Glomerular endothelial cell (primary cell): ENCODE measurements at regions not wholly inside any gene's neighbourhood (a gene's known extent, or its start where the extent isn't known, plus 50 kb on each side); places are given as distances from the start of the nearest gene placed in this dataset.
A peak's percentile ranks its signal among the peaks of the same experiment; 100 is the strongest.

Experiments used
- DNase-seq: peaks from one replicate; pipeline ENCODE4 v3.0.0-alpha.2; 2011; ENCODE audit warnings: low read depth, low spot score; ENCODE audit errors: extremely low read depth

DNA sequence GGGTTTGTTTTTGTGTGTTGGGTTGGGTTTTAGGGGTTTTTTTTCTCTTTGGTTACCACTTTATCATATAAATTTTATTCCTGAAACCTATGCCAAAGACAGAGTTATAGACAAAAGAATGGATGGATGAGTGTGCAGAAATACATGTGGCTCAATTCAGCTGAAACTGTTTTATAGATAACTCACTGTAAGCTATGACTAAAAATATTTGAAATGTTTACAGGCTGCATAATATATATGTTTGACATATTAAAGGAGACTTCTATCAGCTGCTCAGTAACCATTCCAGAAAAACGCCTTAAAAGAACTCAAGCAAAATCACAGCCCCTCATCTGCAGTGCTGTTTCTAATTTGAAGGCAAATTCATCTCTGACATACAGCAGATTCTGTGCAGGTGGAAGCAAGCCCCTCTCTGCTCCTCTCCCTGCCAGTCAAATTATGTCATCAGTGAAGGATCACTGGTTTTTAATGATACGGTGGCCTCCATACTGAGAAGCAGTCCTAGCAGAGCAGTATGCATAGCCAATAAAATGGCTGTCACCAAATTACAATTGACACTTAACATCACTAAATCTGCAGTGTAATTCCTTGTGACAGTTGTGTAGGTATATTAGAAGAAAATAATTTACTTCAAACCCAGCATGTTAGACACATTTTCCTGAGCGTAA, 301.6 kb downstream of the NR2F1-AS1 start:
- DNase-seq = no peak

DNA sequence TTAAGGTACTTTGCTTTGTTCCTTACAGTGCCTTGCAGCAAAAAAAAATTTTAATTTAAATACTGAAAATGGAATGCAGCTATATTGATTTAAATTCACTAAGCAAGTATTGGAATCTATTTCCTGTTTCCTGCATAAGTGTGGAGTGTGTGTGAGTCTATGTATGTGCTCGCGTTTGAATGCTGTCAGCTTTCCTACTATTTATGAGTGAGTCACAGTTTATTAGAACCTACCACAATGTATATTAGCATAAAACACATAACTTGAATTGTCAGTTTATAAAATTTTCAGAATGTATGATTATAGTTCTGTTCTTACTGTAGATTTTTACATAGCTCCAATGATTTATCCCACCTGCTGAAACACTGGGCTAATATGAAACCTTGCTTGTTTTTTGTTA, 302.1 kb downstream of the NR2F1-AS1 start:
- DNase-seq = no peak

DNA sequence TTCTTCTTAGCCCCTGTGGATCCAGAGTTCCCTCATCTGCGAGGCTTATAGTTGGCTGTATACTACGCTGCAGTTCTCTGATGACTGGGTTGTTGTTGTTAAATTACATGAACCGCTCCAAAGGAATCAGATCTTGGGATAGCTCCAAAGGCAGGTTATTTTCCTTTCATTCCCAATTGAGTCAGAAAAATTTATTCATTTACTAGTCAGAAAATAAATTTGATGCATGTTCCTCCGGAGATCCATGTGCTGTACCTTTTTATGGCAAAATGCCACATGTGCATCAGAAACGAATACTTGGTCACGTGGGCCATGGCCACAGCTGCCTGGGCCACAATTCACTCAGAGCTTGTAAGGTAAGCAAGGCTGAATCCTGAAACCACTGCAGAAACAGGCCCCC, 304.0 kb downstream of the NR2F1-AS1 start:
- no peak for DNase-seq

DNA sequence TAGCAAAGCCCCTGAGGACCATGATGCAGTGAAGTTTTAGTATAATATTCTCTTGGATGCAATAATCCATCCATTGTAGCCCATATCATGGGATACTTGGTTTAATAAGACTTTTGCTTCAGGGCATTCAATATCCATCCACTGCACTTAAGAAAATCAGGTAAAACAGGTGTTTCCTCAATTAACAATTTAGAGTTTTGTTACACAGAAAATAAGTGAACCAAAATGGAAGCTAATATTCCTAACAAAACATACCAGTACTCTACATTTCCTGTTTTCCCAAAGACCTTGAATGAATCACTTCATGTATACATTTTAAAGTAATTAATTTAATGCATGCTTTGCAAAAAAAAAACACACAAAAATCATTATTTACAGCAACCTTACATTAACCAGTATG, 305.6 kb downstream of the NR2F1-AS1 start:
- no peak for DNase-seq

DNA sequence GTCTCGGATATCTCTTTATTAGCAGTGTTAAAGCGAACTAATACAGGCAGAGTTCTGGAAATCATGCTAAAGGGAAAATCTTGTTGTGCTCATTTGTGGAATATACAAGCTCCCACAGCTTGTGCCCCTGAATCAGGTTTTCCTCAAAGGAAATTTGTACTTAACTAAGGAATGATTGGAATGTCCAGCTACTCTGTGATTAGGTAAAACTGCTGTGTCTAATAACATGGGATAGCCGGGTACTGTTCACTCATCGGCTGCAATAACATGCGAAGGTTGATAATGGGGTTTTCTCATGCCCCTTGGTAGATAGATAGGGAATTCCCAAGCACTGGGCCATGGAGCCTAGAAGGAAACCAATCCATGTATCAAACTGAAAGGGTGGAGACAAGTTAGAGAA, 306.7 kb downstream of the NR2F1-AS1 start:
- DNase-seq = peak; percentile 96

DNA sequence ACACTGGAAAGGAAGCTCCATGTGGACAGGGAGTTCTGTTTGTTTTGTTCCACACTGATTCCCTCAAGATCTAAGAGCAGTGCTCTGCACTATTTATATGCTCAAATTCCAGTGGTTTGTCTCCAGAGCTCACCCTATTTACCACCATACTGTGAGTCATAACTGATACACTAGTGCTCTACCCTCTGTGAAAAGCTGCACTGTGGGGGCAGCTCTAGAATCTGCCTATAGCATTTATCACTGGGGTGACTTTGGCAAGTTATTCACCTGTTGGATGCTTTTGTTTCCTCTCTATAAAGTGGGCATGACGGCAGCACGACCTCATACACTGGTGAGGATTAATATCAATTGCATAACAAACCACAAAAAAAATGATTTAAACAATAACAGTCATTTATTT, 307.8 kb downstream of the NR2F1-AS1 start:
- DNase-seq = no peak

DNA sequence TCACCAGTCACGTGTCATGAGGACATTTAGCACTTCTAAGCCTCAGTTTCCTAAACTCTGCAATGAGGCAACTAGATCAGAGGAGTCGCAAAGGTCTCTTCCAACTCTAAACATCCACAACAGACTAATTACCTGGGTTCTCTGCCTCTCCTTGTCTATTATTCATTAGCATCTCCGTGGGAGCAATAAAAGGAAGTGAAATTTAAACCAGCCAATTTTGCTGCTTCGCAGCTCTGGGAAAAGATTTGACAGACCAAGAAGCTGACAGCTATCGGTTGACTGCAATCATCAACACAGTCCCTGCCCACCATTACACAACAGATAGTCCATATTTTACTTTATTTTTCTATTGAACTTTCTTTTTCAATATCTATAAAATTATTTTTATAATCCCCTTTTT, 308.9 kb downstream of the NR2F1-AS1 start:
- no peak for DNase-seq

DNA sequence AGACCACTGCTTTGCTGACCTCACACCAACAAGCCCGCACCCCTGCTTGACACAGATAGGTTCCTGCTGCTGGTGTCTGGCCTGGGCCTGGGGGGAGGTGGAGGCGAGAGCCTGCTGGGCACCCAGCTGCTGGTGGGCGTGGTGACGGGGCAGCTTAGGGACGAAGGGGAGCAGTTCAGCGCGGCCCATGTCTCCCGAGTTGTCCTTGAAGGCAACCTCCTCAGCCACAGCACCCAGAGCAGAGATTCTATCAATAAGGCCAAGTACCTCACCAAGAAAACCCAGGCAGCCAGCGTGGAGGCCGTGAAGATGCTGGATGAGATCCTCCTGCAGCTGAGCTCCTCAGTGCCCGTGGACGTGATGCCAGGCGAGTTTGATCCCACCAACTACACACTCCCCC, 313.3 kb downstream of the NR2F1-AS1 start:
- DNase-seq = no peak

DNA sequence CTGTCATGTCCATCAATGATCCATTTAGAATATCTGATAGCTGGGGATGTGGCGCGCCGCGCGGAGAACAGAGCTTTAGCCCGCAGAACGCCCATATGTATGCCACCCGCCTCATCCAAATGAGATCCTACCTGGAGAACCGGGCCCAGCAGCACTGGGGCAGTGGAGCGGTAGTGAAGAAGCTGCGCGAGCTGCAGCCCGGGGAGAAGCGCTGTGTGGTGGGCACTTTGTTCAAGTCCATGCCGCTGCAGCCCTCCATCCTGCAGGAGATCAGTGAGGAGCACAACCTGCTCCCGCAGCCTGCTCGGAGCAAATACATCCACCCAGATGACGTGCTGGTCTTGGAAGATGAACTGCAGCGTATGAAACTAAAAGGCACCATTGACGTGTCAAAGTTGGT, 313.7 kb downstream of the NR2F1-AS1 start:
- DNase-seq = no peak

DNA sequence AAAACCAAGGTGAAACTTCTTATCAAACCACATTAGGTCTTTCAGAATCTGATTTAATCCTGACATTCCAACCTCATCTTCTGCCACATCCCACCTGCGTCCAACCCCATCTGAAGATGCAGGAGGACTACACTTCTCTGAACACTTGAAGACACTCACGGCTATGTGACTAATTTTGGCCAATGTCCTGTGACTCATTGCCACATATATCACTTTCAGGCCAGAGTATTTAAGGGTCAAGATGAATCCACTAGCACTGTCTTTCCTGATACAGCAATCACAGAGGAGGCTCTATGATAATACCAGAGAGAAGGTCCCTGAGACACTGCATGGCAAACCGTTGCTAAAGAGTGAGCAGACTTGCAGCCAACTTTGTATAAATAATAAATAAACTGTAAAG, 323.4 kb downstream of the NR2F1-AS1 start:
- DNase-seq = no peak

DNA sequence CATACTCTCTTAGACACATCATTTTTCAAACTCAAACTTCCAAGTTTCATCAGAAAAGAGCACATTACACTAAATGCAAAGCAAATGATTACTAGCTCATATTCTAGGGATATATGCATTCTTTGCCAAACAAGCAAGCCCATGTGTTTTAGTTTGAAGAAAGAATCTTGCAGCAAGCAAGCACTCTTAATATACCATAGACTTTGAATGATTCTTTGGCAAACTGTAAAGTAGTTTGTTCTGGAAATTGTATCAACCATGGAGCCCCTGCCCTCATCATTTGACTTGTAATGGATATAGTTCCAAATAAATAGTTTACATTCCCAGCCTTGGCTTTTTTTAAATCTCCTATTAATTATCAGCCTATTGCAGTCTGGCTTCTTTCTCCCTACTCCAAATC, 325.2 kb downstream of the NR2F1-AS1 start:
- DNase-seq = no peak

DNA sequence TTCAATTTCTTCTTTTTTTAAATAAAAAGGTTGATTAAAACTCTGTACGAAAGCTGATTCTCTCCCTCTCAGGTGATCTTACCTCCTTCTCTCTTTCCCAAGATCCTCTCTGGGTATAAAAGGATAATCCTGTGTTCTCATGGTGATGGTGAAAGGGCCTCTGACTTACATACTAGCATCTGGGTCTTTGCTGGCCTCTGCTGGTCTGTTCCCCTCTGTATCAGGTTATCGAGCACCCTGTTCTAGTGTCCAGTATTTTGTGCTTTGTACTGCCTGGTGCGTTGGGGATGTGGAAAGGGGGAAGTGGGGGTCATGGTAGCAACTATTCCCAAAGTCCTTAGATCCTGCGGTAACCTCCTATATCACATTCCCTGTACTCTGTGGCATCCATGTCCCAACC, 328.9 kb downstream of the NR2F1-AS1 start:
- DNase-seq = no peak

DNA sequence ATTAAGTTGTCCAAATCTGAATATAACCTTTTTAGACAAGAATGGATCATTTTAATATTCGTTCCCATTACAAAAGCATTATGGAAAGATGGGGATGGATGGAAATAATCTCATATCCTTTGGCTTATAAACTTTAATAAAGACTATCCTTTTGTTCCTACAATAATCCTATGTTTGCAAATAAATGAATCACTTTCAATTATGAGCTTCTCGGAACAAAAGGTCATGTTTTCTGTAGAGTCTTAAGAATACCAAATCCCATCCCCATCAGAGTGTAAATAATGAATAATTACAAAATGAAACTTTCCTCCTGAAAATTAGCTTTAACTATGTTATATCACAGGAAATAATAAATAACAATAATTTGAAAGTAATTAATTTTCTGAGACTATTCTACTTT, 329.7 kb downstream of the NR2F1-AS1 start:
- DNase-seq = no peak

DNA sequence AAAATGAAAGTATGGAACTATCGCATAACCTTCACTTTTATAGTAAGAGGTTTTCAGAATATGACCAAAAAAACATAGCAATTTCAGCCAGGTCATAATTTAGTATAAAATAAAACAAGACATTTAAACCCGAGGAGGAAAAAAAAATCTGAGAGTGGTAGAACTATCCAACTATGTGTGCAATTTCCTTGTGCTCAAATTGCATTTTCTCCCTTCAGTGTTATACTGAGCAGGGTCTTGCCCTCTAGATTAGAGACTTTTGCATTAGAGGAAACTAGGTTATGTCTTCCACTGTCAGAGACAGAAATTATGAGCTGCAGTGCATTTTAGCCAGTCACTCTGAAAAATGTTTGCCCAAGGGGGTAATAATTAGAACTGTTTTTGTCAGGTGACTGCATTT, 330.6 kb downstream of the NR2F1-AS1 start:
- DNase-seq = no peak

DNA sequence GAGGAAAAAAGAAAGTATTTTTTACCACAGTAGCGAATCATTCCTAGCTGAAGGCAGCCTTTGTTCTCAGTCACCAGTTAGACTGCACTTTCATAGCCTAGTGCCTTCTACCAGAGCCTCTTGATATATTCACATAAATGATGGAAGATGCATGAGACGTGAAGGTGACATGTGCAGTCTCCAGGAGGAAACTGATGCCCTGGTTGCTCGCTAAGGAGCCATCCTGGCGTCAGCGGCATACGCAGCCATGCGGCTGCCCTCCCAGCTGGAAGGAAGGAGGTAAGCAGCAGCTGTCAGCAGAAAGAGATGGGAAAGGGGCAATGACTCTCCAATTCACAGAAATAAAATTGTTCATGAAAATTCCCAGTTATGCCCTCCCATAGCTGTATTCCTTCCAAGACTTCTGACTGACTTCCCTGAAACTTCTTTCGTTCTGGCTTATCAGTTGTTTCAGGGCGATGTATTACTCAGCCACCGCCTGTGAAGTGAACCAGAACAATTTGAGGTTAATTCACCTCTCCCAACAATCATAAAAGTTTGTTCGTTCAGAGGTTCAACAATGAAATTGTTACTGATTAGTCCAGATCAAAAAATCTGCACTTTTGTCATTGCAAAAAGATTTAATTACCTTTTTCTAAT, 331.2 kb downstream of the NR2F1-AS1 start:
- DNase-seq = no peak

DNA sequence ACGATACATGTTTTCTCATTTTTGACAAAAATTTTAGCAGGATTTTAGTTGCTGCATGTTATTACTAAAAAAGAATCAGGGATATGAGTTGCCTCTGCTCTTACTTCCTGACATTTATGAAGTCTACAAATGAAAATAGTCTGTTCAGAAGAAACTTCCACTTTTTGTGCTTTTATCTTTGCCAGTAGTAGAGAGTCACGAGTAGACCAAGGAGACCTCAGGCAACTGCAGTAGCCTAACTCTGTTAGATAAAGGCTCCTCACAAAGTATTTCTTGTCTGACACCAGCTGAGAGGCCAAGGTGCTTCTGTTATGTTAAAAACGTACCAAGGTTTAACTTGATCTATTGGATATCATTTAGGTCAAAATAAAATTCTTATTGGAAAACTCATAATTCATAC, 333.9 kb downstream of the NR2F1-AS1 start:
- DNase-seq = no peak

DNA sequence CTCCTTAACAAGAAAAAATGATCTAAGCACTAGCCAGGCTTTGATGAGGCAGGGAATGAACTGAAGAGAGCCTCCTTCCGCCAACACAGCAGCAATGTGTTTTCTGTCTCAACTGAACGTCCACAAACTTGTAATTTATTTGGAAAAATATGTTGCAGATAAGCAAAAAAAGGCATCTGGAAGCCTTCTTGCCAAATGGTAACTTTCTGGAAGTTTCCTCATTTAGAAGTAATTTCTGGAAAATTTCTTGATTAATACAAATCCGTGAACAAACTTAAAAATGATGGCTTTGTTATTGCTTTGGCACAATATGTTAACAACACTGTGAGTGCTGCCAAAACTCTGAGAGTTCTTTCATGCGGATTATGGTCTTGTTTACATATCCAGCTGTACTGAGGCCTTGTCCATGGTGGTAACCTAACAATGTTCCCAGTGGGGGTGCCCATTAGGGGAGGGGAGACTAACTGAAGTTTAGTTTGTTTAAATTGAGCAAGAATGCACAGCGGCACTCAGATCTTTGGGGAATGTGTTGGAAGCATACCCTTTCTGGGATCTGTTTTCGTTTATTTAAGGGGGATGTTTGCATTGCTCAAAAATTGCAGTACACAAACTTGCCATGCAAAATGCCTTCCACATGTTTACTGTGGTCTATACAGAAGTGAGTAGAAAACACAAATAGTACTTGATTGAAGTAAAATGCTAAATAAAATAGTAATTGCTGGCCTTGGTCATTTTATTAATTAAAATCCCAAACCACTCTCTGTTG, 334.7 kb downstream of the NR2F1-AS1 start:
- DNase-seq = no peak

DNA sequence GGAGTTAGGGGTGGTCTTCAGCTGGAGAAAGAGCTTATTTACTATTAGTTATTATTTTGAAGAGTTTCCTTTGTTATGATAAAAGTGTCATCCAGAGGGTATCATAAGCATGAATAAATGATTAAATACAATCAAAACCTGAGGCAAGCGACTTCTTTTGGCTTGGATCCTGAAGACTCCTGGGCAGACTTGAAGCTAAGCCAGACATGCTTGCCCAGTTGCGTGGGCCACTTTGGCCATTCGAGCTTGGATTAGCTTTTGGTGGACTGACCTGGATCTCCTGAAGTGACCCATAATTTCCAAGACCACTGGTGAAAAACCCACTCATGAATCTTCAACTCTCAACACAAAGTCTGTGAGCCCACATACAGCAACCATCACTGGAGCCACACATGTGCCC, 335.8 kb downstream of the NR2F1-AS1 start:
- no peak for DNase-seq

DNA sequence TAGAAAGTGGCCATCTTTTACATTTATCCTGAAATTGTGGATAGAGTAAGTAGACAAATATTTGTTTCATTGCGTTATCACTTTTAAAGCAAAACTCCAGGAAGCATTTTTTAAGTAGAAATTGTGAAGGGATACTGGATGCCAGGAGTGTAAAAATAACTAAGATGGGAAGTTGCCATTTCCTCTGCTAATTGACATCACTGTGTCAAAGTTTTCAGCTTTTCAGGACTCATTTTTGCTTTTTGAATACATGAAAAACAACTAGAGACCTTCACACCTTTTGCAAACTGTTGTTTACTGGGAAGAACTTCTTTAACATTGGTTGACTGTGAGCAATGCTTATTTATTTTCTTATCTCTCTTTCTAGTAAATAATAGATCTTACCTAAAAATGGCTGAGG, 337.5 kb downstream of the NR2F1-AS1 start:
- DNase-seq = no peak

DNA sequence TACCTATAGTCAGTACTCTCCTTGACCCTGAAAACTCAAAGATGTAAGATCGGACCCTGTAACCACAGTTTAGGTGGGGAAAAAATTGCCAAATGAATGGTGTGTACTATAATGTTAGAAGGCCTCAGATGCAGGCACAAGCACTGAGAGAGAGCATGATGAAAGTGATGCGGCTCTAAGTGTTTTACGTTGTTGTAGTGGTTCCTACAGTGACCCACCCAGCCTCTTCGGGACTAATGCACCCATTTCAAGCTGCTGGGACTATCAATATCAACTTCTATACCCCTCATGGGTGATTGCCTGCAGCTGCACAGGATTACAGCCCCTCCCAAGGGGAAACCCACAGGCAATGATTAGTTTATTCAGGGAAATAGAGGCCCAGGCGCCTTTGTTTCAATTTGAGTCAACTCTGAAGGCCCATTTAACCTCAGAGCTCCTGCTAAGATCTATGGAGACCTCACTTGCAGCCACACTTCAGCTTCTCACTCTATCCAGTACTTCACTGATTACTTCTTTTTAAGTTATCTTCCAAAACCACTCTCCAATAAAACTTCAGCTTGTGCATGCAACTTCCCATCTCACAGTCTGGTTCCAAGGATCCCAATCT, 340.7 kb downstream of the NR2F1-AS1 start:
- DNase-seq = no peak

DNA sequence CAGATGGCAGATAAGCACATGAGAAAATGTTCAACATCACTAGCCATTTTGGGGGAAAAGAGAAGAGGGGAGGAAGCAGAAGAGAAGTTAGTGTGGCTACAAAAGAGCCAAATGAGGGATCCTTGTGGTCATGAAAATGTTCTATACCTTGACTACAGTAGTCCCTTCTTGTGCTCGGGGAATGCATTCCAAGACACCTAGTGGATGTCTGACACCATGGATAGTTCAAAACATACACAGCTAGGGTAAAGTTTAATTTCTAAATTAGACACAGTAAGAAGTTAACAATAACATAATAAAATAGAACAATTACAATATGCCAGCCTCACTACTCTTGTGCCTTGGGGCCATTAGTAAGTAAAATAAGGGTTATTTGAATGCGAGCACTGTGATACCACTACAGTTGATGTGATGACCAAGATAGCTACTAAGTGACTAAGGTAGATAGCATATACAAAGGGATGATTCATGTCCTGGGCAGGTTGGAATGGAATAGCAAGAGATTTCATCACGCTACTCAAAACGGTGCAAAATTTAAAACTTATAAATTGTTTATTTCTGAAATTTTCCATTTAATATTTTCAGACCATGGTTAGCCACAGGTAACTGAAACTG, 344.1 kb downstream of the NR2F1-AS1 start:
- DNase-seq = no peak
